Neural progenitor cell (in vitro differentiated cells): ENCODE measurements at regions not wholly inside any gene's neighbourhood (a gene's known extent, or its start where the extent isn't known, plus 50 kb on each side); places are given as distances from the start of the nearest gene placed in this dataset.

ENCODE experiments used
- DNase-seq: peaks from one replicate; pipeline ENCODE4 v3.0.0-alpha.2; 2016; ENCODE audit warnings: low spot score
- H2AFZ ChIP-seq: fragments of 200-600 bp; sonication (generic); replicated peaks from 2 replicates; pipeline ENCODE4 v1.6.1; 2016; ENCODE audit warnings: antibody characterized with exemption
- H3F3A ChIP-seq: fragments of 200-600 bp; sonication (generic); 2 replicates; pipeline ENCODE4 v1.6.1; 2016; ENCODE audit warnings: antibody characterized with exemption, low read depth
- H3K27ac ChIP-seq: fragments of 200-600 bp; sonication (generic); 2 replicates; pipeline ENCODE4 v1.5.1; 2016; ENCODE audit warnings: mild to moderate bottlenecking
- H3K27me3 ChIP-seq: fragments of 200-600 bp; sonication (generic); 2 replicates; pipeline ENCODE4 v1.6.1; 2016; ENCODE audit warnings: mild to moderate bottlenecking, moderate library complexity
- H3K36me3 ChIP-seq: fragments of 200-600 bp; sonication (generic); 2 replicates; pipeline ENCODE4 v1.5.1; 2016
- H3K4me1 ChIP-seq: fragments of 200-600 bp; sonication (generic); 2 replicates; pipeline ENCODE4 v1.6.1; 2016; ENCODE audit warnings: mixed run types
- H3K4me2 ChIP-seq: fragments of 200-600 bp; sonication (generic); 2 replicates; pipeline ENCODE4 v1.6.1; 2016
- H3K4me3 ChIP-seq: fragments of 200-600 bp; sonication (generic); 2 replicates; pipeline ENCODE4 v1.5.1; 2016
- H3K79me2 ChIP-seq: fragments of 200-600 bp; sonication (generic); 2 replicates; pipeline ENCODE4 v1.6.1; 2016; ENCODE audit warnings: low read depth
- H3K9ac ChIP-seq: fragments of 200-600 bp; sonication (generic); 2 replicates; pipeline ENCODE4 v1.6.1; 2016
- H3K9me3 ChIP-seq: fragments of 200-600 bp; sonication (generic); 2 replicates; pipeline ENCODE4 v1.5.1; 2016; ENCODE audit warnings: low read depth
- H4K20me1 ChIP-seq: fragments of 200-600 bp; sonication (generic); 2 replicates; pipeline ENCODE4 v1.6.1; 2016; ENCODE audit warnings: low read depth
- H3K27ac Mint-ChIP-seq: 3 replicates; pipeline ENCODE4 v1.8.0; 2021; ENCODE audit warnings: mixed read lengths
- H3K27me3 Mint-ChIP-seq: 2 replicates; pipeline ENCODE4 v1.8.0; 2022; ENCODE audit warnings: low read depth, mild to moderate bottlenecking, inconsistent platforms, moderate library complexity, mixed read lengths; ENCODE audit not compliant: insufficient read depth
- H3K36me3 Mint-ChIP-seq: 3 replicates; pipeline ENCODE4 v1.8.0; 2021; ENCODE audit warnings: mixed read lengths
- H3K4me1 Mint-ChIP-seq: 3 replicates; pipeline ENCODE4 v1.8.0; 2021; ENCODE audit warnings: mixed read lengths
- H3K4me3 Mint-ChIP-seq: 3 replicates; pipeline ENCODE4 v1.8.0; 2021; ENCODE audit warnings: mild to moderate bottlenecking, moderate library complexity, mixed read lengths
- H3K9me3 Mint-ChIP-seq: 3 replicates; pipeline ENCODE4 v1.8.0; 2020; ENCODE audit warnings: mixed read lengths
- CTCF ChIP-seq: fragments of 200-600 bp; sonication (generic); IDR thresholded peaks from 2 replicates; pipeline ENCODE4 v1.5.1; 2017; ENCODE audit warnings: antibody characterized with exemption, mild to moderate bottlenecking
- EZH2 ChIP-seq: fragments of 200-600 bp; sonication (generic); IDR thresholded peaks from 2 replicates; pipeline ENCODE4 v1.6.1; 2017; ENCODE audit warnings: antibody characterized with exemption, mild to moderate bottlenecking, moderate library complexity
- EZH2phosphoT487 ChIP-seq: fragments of 200-600 bp; sonication (generic); IDR thresholded peaks from 2 replicates; pipeline ENCODE4 v1.6.1; 2017; ENCODE audit warnings: antibody characterized with exemption

GRCh38 chr16:56125922-56126321 is 65.4 kb upstream of the GNAO1 start:
- H3F3A ChIP-seq = peaks cover 5% of the 10 kb centered on the region
- no peak for DNase-seq
- no peak overlapping the region for H2AFZ ChIP-seq
- peaks cover 9% of the 10 kb centered on the region for H3K4me1 Mint-ChIP-seq
- H3K4me3 ChIP-seq = no peak overlapping the region
- H3K36me3 Mint-ChIP-seq = no peaks in the 10 kb centered on the region
- H3K4me2 ChIP-seq = no peak overlapping the region
- H3K27me3 Mint-ChIP-seq = peaks cover 2% of the 10 kb centered on the region
- H4K20me1 ChIP-seq = no peaks in the 10 kb centered on the region
- H3K27ac ChIP-seq = no peak overlapping the region
- H3K36me3 ChIP-seq = no peaks in the 10 kb centered on the region
- H3K79me2 ChIP-seq = no peaks in the 10 kb centered on the region
- no peaks in the 10 kb centered on the region for H3K27me3 ChIP-seq
- no peaks in the 10 kb centered on the region for H3K9me3 Mint-ChIP-seq
- H3K4me3 Mint-ChIP-seq = no peak overlapping the region
- no peak for TF ChIP-seq EZH2
- no peak for TF ChIP-seq EZH2phosphoT487
- no peak for TF ChIP-seq CTCF
- peaks cover 13% of the 10 kb centered on the region for H3K4me1 ChIP-seq
- no peak overlapping the region for H3K9ac ChIP-seq
- no peaks in the 10 kb centered on the region for H3K9me3 ChIP-seq
- no peak overlapping the region for H3K27ac Mint-ChIP-seq

GRCh38 chr16:56122251-56122650 is 69.0 kb upstream of the GNAO1 start:
- Mint-ChIP-seq H3K27ac (no peak overlapping the region), H3K4me3 (no peak overlapping the region), H3K36me3 (no peaks in the 10 kb centered on the region), H3K9me3 (no peaks in the 10 kb centered on the region), H3K27me3 (peaks cover 4% of the 10 kb centered on the region), H3K4me1 (peaks cover 13% of the 10 kb centered on the region)
- Histone ChIP-seq H3K4me3 (no peak overlapping the region), H2AFZ (no peak overlapping the region), H3K27ac (no peak overlapping the region), H3K79me2 (no peaks in the 10 kb centered on the region), H3K36me3 (no peaks in the 10 kb centered on the region), H3K9ac (no peak overlapping the region), H3F3A (peaks cover 7% of the 10 kb centered on the region), H3K27me3 (no peaks in the 10 kb centered on the region), H4K20me1 (no peaks in the 10 kb centered on the region), H3K4me2 (no peak overlapping the region), H3K4me1 (peaks cover 16% of the 10 kb centered on the region), H3K9me3 (no peaks in the 10 kb centered on the region)
- no peak for DNase-seq
- no peak for TF ChIP-seq EZH2phosphoT487
- TF ChIP-seq CTCF = no peak
- no peak for TF ChIP-seq EZH2

- H3K79me2 ChIP-seq = no peaks in the 10 kb centered on the region
- H2AFZ ChIP-seq = no peak overlapping the region
- H3K9me3 Mint-ChIP-seq = no peaks in the 10 kb centered on the region
- peaks cover 24% of the 10 kb centered on the region for H3K4me1 Mint-ChIP-seq
- H3F3A ChIP-seq = peaks cover 19% of the 10 kb centered on the region
- no peak overlapping the region for H3K27ac ChIP-seq
- no peak overlapping the region for H3K4me3 Mint-ChIP-seq
- H3K4me1 ChIP-seq = peaks cover 27% of the 10 kb centered on the region
- no peaks in the 10 kb centered on the region for H3K9me3 ChIP-seq
- TF ChIP-seq EZH2phosphoT487 = no peak
- no peak for TF ChIP-seq EZH2
- TF ChIP-seq CTCF = no peak
- H4K20me1 ChIP-seq = no peaks in the 10 kb centered on the region
- peak overlapping the region; percentile 2 for H3K27ac Mint-ChIP-seq
- H3K27me3 Mint-ChIP-seq = peaks cover 4% of the 10 kb centered on the region
- H3K36me3 ChIP-seq = no peaks in the 10 kb centered on the region
- no peak overlapping the region for H3K9ac ChIP-seq
- H3K4me2 ChIP-seq = no peak overlapping the region
- no peak for DNase-seq
- no peak overlapping the region for H3K4me3 ChIP-seq
- no peaks in the 10 kb centered on the region for H3K27me3 ChIP-seq
- no peaks in the 10 kb centered on the region for H3K36me3 Mint-ChIP-seq
Observed at GRCh38 chr16:56121156-56121500, 70.2 kb upstream of the GNAO1 start.
